HEK293T (cell line): ENCODE measurements at regions not wholly inside any gene's neighbourhood (a gene's known extent, or its start where the extent isn't known, plus 50 kb on each side); places are given as distances from the start of the nearest gene placed in this dataset.

Experiments
- BHLHE40 ChIP-seq: fragments of 450-650 bp; IDR thresholded peaks from 2 replicates; pipeline ENCODE4 v1.6.1; 2016; ENCODE audit warnings: mild to moderate bottlenecking, moderate library complexity, borderline replicate concordance
- ELF4 ChIP-seq: fragments of 450-650 bp; IDR thresholded peaks from 2 replicates; pipeline ENCODE4 v1.6.1; 2017; ENCODE audit warnings: antibody characterized with exemption
- FOXK2 ChIP-seq: fragments of 450-650 bp; IDR thresholded peaks from 2 replicates; pipeline ENCODE4 v1.6.1; 2016; ENCODE audit warnings: mild to moderate bottlenecking
- L3MBTL2 ChIP-seq: fragments of 450-650 bp; conservative IDR thresholded peaks from 2 replicates; pipeline ENCODE4 v1.6.1; 2016; ENCODE audit warnings: mild to moderate bottlenecking
- NFRKB ChIP-seq: fragments of 450-650 bp; IDR thresholded peaks from 2 replicates; pipeline ENCODE4 v1.6.1; 2016; ENCODE audit warnings: mild to moderate bottlenecking, moderate library complexity

- TF ChIP-seq L3MBTL2, result no peak
- no peak for TF ChIP-seq FOXK2
- no peak for TF ChIP-seq BHLHE40
- no peak for TF ChIP-seq NFRKB
- TF ChIP-seq ELF4, result no peak
These were observed 72.7 kb upstream of the GLS start for GRCh38 chr2:190807886-190808285.
